ENCODE measurements at regions not wholly inside any gene's neighbourhood (a gene's known extent, or its start where the extent isn't known, plus 50 kb on each side); places are given as distances from the start of the nearest gene placed in this dataset.

DNA sequence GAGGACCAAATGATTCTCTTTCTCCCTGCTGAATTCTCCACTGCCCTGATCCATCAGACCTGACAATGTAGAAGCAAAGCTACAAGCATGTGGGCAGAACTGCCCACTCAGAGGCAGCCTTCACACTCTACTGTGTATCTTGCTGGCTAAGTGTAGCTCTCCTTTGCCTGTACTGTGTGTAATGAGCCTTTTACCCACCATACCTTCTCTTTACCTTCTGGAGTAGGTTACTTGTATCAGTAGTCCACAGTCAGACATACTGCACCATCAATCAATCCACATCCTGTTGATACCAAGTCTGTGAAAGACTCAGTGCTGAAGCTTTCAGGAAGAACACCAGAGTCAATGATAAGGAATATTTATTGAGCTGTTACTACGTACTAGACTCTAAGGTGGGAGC lies 440.7 kb upstream of the ARHGEF26 start:
- Histone ChIP-seq H3K27ac (replicated peaks in 1 of 4) (no peak overlapping the region), H3K4me1 (no peaks in the 10 kb centered on the region), H3K36me3 (no peaks in the 10 kb centered on the region), H3K9me3 (no peaks in the 10 kb centered on the region), H3K27me3 (no peaks in the 10 kb centered on the region), H3K4me3 (no peak overlapping the region)
- no peak for TF ChIP-seq EP300 (IDR thresholded peaks at IDR 0.05)
- TF ChIP-seq, protein P1, sequence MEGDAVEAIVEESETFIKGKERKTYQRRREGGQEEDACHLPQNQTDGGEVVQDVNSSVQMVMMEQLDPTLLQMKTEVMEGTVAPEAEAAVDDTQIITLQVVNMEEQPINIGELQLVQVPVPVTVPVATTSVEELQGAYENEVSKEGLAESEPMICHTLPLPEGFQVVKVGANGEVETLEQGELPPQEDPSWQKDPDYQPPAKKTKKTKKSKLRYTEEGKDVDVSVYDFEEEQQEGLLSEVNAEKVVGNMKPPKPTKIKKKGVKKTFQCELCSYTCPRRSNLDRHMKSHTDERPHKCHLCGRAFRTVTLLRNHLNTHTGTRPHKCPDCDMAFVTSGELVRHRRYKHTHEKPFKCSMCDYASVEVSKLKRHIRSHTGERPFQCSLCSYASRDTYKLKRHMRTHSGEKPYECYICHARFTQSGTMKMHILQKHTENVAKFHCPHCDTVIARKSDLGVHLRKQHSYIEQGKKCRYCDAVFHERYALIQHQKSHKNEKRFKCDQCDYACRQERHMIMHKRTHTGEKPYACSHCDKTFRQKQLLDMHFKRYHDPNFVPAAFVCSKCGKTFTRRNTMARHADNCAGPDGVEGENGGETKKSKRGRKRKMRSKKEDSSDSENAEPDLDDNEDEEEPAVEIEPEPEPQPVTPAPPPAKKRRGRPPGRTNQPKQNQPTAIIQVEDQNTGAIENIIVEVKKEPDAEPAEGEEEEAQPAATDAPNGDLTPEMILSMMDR (IDR thresholded peaks at IDR 0.05): no peak
- TF ChIP-seq POLR2AphosphoS5 (IDR thresholded peaks at IDR 0.05): no peak
- no peak for TF ChIP-seq POLR2A (IDR thresholded peaks at IDR 0.05; ENCODE audit: low read depth)
- DNase-seq (ENCODE audit: extremely low spot score): no peak
- intact Hi-C loops (cut with DNase I): no loop called here
- WGBS: 88% methylated on average over 1 of the region's 1 CpG

DNA sequence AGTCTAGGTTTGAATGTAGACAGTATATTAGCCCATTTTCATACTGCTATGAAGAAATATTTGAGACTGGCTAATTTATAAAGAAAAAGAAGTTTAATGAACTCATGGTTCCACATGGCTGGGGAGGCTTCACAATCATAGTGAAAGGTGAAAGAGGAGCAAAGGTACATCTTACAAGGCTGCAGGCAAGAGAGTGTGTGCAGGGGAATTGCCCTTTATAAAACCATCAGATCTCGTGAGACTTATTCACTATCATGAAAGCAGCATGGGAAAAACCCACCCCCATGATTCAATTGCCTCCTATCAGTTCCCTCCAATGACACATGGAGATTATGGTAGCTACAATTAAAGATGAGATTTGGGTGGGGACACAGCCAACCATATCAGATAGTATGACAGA lies 440.1 kb upstream of the ARHGEF26 start:
- no peak for DNase-seq (ENCODE audit: extremely low spot score)
- Histone ChIP-seq H3K4me1 (no peaks in the 10 kb centered on the region), H3K27me3 (no peaks in the 10 kb centered on the region), H3K9me3 (no peaks in the 10 kb centered on the region), H3K36me3 (no peaks in the 10 kb centered on the region), H3K4me3 (no peak overlapping the region), H3K27ac (replicated peaks in 1 of 4) (no peak overlapping the region)
- intact Hi-C loops (cut with DNase I): no loop called here
- 69% methylated on average over 1 of the region's 1 CpG for WGBS
- TF ChIP-seq POLR2AphosphoS5 (IDR thresholded peaks at IDR 0.05) (no peak), POLR2A (IDR thresholded peaks at IDR 0.05; ENCODE audit: low read depth) (no peak), EP300 (IDR thresholded peaks at IDR 0.05) (no peak)
- TF ChIP-seq, protein P1 (IDR thresholded peaks at IDR 0.05): no peak

DNA sequence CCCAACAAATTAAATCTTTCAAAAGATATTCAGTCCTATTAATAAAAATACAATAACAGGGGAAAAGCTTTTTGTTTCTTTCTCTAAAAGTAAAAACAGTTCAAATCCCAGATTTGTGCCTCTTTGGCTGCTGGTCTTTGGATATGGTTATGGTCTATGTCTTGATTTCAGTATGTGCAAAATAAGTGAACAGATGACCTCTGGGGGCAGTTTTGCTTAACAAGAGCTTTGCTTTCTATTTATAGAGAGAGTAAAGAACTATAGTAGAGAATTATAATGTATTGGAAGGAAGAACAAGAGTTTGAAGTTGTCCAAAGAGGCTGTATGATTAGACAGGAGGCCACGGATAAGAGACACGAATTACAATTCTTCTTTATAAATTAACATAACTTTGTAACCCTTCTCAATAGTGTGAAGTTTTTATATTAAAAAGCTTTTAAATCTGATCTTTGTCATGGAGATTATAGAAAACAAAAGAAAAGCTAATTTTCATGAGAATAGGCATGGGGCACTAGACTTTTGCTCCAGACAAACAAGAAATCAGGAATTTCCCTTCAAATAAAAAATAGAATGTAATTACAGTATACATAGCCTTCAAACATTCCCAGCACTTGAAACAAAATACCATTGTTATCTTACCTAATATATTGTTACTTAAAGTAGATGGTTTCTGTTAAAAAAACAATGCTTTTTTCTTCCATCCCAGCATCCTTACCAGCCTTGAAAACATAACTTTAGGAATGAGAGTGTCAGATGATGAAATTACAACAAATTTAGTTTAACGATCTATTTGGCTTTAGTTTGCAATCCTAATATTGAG lies 432.7 kb upstream of the ARHGEF26 start:
- intact Hi-C loops (cut with DNase I): no loop called here
- no peak overlapping the region for H3K4me3 ChIP-seq
- 79% methylated on average over 3 of the region's 3 CpGs for whole genome bisulfite sequencing
- H3K27me3 ChIP-seq: no peaks in the 10 kb centered on the region
- peaks cover 0 to 5% (median 2%) of the 10 kb centered on the region in 4 donors for H3K4me1 ChIP-seq
- no peaks in the 10 kb centered on the region for H3K9me3 ChIP-seq
- no peak for DNase-seq (ENCODE audit: extremely low spot score)
- H3K27ac ChIP-seq (replicated peaks in 1 of 4): no peak overlapping the region
- no peaks in the 10 kb centered on the region for H3K36me3 ChIP-seq
- TF ChIP-seq EP300 (IDR thresholded peaks at IDR 0.05) (no peak), POLR2AphosphoS5 (IDR thresholded peaks at IDR 0.05) (no peak), POLR2A (IDR thresholded peaks at IDR 0.05; ENCODE audit: low read depth) (no peak)
- TF ChIP-seq, protein P1 (IDR thresholded peaks at IDR 0.05): no peak

DNA sequence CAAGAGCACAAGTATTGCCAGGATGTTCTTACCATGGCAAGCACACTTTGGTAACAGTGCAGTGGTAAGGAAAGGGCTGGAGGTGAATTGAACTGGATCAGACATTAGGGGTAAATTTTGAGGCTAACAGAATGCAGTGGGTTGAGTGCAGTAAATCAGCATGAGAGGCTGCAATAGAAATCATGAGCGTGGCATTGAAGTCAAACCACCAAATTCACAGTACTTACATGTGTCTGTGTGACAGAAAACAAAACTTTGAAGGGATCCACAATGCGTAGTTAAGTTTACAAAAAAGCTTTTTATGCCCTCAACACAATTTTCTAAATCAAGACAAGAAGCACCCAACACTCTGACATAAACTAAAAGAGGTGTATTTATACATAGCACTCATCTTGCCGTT lies 428.0 kb upstream of the ARHGEF26 start:
- H3K27me3 ChIP-seq: no peaks in the 10 kb centered on the region
- DNase-seq (ENCODE audit: extremely low spot score): no peak
- peaks cover 0 to 5% (median 2%) of the 10 kb centered on the region in 4 donors for H3K4me1 ChIP-seq
- H3K4me3 ChIP-seq: no peak overlapping the region
- intact Hi-C loops (cut with DNase I): no loop called here
- H3K9me3 ChIP-seq: no peaks in the 10 kb centered on the region
- 73% methylated on average over 3 of the region's 3 CpGs for WGBS
- H3K27ac ChIP-seq (replicated peaks in 1 of 4): no peak overlapping the region
- TF ChIP-seq, protein P1 (IDR thresholded peaks at IDR 0.05): no peak
- no peak for TF ChIP-seq POLR2AphosphoS5 (IDR thresholded peaks at IDR 0.05)
- H3K36me3 ChIP-seq: no peaks in the 10 kb centered on the region

DNA sequence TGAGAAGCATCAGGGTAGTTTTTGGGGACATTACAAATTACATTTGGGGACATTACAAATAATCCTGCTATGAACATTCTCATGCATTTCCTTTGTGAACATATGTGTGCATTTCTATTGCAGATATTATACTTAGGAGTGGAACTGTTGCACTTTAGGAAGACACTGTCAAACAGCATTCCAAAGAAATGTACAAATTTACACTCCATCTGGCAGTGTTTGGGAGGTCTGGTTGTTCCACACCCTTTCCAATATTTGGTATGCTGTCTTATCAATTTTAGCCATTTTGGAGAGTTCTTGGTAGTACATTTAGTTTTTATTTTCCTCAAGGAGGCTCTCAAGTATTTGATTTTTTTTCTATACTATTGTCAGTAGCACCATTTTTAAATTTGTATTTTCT lies 419.1 kb upstream of the ARHGEF26 start:
- H3K36me3 ChIP-seq: no peaks in the 10 kb centered on the region
- TF ChIP-seq, protein P1 (IDR thresholded peaks at IDR 0.05): no peak
- TF ChIP-seq EP300 (IDR thresholded peaks at IDR 0.05): no peak
- no peak for TF ChIP-seq POLR2AphosphoS5 (IDR thresholded peaks at IDR 0.05)
- no peak for TF ChIP-seq POLR2A (IDR thresholded peaks at IDR 0.05; ENCODE audit: low read depth)
- intact Hi-C loops (cut with DNase I): no loop called here
- H3K27me3 ChIP-seq: no peaks in the 10 kb centered on the region
- no peak overlapping the region for H3K27ac ChIP-seq (replicated peaks in 1 of 4)
- H3K4me1 ChIP-seq: no peaks in the 10 kb centered on the region
- no peak for DNase-seq (ENCODE audit: extremely low spot score)
- H3K9me3 ChIP-seq: no peaks in the 10 kb centered on the region
- no peak overlapping the region for H3K4me3 ChIP-seq

Data from esophagus muscularis mucosa (tissue), 4 donors.